ENCODE measurements at regions not wholly inside any gene's neighbourhood (a gene's known extent, or its start where the extent isn't known, plus 50 kb on each side); places are given as distances from the start of the nearest gene placed in this dataset.
"Not testable (repeated sequence)": the region's sequence is repeated elsewhere in the genome, so short reads cannot be mapped to it uniquely, and the experiment has no call there.

- no peak for DNase-seq (ENCODE audit: low read depth, low spot score)
Observed at GRCh38 chr4:57910151-57910550, 800.0 kb upstream of the IGFBP7 start.

DNA sequence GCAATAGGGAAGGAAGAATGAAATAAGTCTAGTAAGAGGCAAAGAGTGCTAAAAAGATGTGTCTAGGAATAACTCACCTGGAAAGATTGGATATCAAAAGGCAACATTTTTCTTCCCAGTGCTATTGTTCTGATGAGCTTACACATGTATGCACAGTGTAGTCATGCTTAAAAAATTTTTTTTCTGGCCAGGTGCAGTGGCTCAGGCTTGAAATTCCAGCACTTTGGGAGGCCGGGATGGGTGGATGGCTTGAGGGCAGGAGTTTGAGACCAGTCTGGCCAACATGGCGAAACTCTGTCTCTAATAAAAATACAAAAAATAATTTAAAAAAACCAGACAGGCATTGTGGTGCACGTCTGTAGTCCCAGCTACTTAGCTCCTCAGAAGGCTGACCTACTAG is 795.8 kb upstream of the IGFBP7 start:
- no peak for DNase-seq (ENCODE audit: low read depth, low spot score)

- DNase-seq (ENCODE audit: low read depth, low spot score), result no peak
Observed at GRCh38 chr4:57877047-57877458, 766.9 kb upstream of the IGFBP7 start.

DNA sequence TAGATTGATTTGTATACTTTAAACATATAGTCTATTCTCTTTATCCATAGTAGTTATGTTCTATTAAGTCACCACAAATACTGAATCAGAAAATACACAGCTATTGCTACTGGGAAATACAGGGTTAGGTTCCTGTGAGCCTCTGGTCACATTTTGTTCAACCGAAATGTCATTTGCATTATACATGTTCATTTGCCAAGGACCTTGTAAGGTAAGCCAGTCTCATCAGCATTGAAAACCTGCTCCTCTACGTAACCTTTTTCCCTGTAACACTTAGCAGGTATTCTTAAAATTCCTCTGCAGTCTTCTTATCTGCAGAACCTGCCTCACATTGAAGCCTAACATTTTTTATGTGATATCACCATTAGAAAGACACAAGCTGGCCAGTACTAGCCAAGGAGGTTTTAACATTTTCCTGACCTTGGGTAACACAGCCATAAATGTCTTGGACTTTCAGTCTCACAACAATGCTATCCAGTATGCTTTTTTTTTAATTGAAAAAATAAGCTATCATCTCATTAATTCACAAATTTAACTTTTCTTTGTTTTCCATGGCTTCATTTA is 765.7 kb upstream of the IGFBP7 start:
- DNase-seq (ENCODE audit: low read depth, low spot score), result no peak

- DNase-seq (ENCODE audit: low read depth, low spot score), result no peak
Observed at GRCh38 chr4:57866468-57867171, 756.4 kb upstream of the IGFBP7 start.

GRCh38 chr4:57865264-57865663 is 755.1 kb upstream of the IGFBP7 start:
- no peak for DNase-seq (ENCODE audit: low read depth, low spot score)

DNA sequence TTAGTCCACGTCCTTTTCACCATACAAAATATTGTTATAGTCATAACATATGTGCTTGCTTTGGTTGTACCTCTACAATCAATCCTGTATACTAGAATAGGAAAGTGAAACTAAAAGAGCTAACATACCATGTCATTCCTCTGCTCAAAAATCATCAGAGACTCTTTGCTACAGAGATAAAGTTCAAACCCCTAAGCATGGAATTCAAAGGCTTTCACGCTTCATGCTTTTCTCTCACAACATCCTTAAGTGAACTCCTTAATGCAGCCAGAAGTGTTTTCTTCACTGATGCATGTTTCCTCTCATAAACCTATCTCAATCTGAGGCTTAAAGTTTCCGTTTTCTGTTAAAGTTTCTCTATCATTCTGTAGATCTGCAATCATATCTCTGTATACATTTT is 744.6 kb upstream of the IGFBP7 start:
- DNase-seq (ENCODE audit: low read depth, low spot score), result no peak

DNA sequence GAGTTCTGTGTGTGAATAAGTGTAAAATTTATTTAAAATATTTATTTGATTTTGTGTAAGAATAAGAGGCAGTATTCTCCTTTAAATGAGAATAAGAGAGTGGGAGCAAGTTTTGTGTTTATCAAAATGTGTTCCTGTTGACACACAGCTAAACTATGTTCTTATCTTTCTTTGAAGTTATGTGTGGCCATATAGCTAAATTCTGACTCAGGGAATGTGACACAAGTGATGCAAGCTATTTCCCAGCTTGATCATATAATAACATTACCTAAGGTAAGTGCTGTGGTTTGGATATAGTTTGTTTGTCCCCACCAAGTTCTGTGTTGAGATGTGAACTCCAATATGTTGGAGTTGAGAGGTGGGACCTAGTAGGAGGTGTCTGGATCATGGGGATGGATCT is 740.0 kb upstream of the IGFBP7 start:
- DNase-seq (ENCODE audit: low read depth, low spot score), result no peak

DNA sequence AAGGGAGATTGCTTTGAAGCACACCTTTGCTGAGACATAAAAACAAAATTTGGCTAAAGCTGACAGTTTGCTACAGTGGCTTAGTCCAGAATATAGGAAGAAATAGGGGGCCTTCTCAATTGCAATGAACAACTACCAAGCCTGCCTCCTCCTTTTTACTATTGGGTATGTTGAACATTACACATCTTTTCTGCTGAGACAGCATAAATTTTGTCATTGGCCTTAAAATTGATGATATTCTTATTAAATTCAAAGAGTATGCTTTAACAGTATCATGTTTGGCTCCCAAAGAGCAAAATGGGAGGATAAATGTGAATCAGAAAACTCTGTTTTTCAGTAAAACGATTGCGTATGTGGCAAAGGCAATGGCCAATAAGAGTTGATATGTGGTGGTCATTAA is 721.9 kb upstream of the IGFBP7 start:
- DNase-seq (ENCODE audit: low read depth, low spot score), result no peak

- DNase-seq (ENCODE audit: low read depth, low spot score), result no peak
Observed at GRCh38 chr4:57789666-57790065, 679.5 kb upstream of the IGFBP7 start.

DNA sequence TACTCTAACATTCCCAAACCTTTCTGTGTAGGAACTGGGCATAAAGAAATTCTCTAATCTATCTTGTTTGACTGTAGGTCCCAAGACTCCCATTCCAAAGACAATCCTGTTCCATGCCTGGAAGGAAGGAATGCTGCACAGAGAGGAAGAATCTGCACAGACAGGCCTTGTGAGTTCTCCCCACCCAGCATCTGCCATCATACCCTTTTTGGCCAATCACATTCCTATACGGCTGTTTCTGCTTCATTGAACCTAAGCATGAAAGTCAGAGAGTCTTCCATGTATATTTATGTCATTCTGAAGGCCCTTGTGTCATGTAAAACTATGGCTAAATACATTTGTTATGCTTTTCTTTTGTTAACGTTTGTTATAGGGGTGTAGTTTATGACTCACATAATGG is 667.7 kb upstream of the IGFBP7 start:
- DNase-seq (ENCODE audit: low read depth, low spot score), result no peak

- DNase-seq (ENCODE audit: low read depth, low spot score), result no peak
Observed at GRCh38 chr4:57774681-57775080, 664.5 kb upstream of the IGFBP7 start.

GRCh38 chr4:57774171-57774570 is 664.0 kb upstream of the IGFBP7 start:
- no peak for DNase-seq (ENCODE audit: low read depth, low spot score)

DNA sequence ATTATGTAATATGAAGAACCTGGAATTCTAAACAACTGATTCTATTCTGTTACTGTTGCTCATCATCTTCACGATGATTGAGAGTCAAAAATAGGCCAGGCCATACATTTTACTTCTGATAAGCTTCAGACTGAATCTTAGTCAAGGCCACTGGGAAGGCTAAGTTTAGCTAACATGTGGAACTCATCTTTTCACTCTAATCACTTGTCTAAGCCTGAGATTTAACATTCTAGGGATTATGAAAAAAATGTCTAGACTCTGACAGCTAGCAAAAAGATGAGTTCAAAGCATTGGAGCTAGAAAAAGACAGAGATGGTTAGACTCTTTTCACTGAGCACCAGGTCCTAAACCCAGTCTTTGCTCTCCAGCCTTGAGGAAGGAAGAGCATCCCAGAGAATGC is 656.2 kb upstream of the IGFBP7 start:
- DNase-seq (ENCODE audit: low read depth, low spot score), result no peak

GRCh38 chr4:57764856-57765255 is 654.7 kb upstream of the IGFBP7 start:
- DNase-seq (ENCODE audit: low read depth, low spot score), result no peak

DNA sequence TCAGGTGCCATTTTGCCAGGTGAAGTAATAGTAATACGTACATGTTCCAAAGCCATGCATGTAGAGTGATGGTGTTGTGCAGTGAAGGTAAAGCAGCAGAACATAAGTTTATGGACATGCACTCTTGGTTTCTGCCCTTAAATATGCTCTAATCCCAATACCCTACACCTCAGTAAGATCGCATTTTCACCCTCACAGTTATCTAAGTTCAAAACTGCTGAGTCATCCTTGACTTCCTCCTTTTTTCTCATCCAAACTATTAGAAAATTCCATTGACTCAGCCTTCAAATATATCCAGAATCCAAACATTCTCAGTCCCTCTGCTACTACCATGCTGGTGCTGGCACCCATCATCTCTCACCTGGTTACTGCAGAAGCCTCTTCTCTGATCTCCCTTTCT is 652.9 kb upstream of the IGFBP7 start:
- no peak for DNase-seq (ENCODE audit: low read depth, low spot score)

- DNase-seq (ENCODE audit: low read depth, low spot score), result no peak
Observed at GRCh38 chr4:57740625-57741190, 630.5 kb upstream of the IGFBP7 start.

DNA sequence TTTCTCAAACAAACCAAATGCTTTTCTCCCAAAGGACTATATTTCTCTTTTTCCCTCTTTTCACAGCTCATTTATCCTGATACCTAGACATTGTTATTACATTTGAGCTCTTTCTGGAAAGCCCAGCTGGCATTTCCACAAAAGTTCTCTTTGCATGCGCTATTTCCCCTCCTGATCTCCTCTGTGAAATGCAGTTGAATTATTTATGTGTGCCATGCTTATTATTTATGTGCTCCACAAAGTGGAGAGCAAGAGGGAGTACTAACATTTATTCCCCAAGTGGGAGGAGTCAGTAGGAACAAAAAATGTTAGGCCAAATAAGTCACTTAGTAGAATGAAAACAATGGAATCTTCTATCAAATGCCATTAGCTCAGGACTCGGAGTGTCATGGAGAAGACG is 626.6 kb upstream of the IGFBP7 start:
- no peak for DNase-seq (ENCODE audit: low read depth, low spot score)

DNA sequence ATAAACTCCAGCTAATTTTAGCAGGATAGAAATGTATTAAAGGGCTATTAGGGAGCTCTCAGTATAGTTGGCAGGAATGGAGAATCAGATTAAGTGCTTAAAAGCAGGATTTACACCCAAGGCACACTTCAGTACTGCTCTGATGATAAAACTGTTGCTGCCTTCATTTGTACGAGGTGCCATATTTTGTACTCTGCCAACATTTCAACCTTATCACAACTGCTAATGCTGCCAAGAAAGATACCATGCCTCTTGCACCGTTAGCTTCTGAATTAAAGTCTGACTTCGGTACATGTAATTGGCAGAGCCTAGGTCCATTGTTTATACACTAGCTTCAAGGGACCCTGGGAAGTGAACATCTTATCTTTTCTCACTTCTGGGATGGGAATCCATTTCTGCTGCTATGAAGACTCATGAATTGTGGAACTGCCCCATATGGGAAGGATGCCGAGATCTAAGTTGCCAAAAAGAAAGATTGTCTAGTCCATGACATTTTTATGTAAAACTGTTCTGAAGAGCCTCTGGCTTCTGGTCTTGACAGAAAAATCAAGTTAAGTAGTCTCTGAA is 624.0 kb upstream of the IGFBP7 start:
- no peak for DNase-seq (ENCODE audit: low read depth, low spot score)

GRCh38 chr4:57729775-57730570 is 619.8 kb upstream of the IGFBP7 start:
- DNase-seq (ENCODE audit: low read depth, low spot score), result not testable (repeated sequence)

DNA sequence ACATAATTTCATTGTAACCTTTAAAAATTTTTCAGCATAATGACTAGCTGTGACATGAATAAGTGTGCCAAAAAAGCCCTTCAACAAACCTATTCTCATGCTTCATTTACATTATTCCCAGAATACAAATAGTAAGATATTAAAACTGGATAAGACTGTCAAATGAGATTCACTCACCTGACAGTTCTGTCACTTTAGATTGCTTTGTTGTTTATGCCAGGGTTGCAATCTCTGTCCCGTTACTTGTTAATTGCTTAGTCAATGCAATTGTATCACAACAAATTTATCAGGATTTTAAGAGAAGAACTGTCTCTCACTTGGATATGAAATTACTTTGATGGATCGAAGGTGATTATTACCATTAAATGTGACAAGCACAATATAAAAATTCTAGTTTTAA is 616.0 kb upstream of the IGFBP7 start:
- no peak for DNase-seq (ENCODE audit: low read depth, low spot score)

- no peak for DNase-seq (ENCODE audit: low read depth, low spot score)
Observed at GRCh38 chr4:57719456-57719855, 609.3 kb upstream of the IGFBP7 start.

Measured in pulmonary artery endothelial cell (primary cell).